SU-DHL-6 (cell line): ENCODE measurements at regions not wholly inside any gene's neighbourhood (a gene's known extent, or its start where the extent isn't known, plus 50 kb on each side); places are given as distances from the start of the nearest gene placed in this dataset.

ENCODE experiments used
- EZH2phosphoT487 ChIP-seq: fragments of 200-600 bp; sonication (generic), shearing (Covaris generic); conservative IDR thresholded peaks from 2 replicates; pipeline ENCODE4 v1.6.1; 2018; ENCODE audit warnings: mild to moderate bottlenecking, antibody characterized with exemption, low read length, moderate library complexity, mixed read lengths
- TF ChIP-seq, protein P1 (sequence below): fragments of 200-600 bp; sonication (generic); IDR thresholded peaks from one replicate; pipeline ENCODE4 v1.5.1; 2017; ENCODE audit warnings: antibody characterized with exemption, mild to moderate bottlenecking, low read length, moderate library complexity; ENCODE audit not compliant: insufficient read depth, poor library complexity, severe bottlenecking

- TF ChIP-seq EZH2phosphoT487: no peak
- TF ChIP-seq, protein P1, sequence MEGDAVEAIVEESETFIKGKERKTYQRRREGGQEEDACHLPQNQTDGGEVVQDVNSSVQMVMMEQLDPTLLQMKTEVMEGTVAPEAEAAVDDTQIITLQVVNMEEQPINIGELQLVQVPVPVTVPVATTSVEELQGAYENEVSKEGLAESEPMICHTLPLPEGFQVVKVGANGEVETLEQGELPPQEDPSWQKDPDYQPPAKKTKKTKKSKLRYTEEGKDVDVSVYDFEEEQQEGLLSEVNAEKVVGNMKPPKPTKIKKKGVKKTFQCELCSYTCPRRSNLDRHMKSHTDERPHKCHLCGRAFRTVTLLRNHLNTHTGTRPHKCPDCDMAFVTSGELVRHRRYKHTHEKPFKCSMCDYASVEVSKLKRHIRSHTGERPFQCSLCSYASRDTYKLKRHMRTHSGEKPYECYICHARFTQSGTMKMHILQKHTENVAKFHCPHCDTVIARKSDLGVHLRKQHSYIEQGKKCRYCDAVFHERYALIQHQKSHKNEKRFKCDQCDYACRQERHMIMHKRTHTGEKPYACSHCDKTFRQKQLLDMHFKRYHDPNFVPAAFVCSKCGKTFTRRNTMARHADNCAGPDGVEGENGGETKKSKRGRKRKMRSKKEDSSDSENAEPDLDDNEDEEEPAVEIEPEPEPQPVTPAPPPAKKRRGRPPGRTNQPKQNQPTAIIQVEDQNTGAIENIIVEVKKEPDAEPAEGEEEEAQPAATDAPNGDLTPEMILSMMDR: no peak
Measured at GRCh38 chr12:124233041-124233796, 61.7 kb upstream of the RFLNA start.
